Choroid plexus epithelial cell (primary cell): ENCODE measurements at regions not wholly inside any gene's neighbourhood (a gene's known extent, or its start where the extent isn't known, plus 50 kb on each side); places are given as distances from the start of the nearest gene placed in this dataset.

ENCODE experiments used
- DNase-seq: peaks from one replicate; pipeline ENCODE4 v3.0.0-alpha.2; 2010; ENCODE audit warnings: low read depth
- H3K4me3 ChIP-seq: 2 replicates; pipeline ENCODE4 v1.5.1; 2011; ENCODE audit warnings: low read depth, mild to moderate bottlenecking, control low read depth, low read length, moderate library complexity
- TF ChIP-seq, protein P1 (sequence below): conservative IDR thresholded peaks from 2 replicates; pipeline ENCODE4 v1.5.1; 2011; ENCODE audit warnings: low read depth, mild to moderate bottlenecking, control low read depth, inconsistent platforms, low read length, moderate library complexity

DNA sequence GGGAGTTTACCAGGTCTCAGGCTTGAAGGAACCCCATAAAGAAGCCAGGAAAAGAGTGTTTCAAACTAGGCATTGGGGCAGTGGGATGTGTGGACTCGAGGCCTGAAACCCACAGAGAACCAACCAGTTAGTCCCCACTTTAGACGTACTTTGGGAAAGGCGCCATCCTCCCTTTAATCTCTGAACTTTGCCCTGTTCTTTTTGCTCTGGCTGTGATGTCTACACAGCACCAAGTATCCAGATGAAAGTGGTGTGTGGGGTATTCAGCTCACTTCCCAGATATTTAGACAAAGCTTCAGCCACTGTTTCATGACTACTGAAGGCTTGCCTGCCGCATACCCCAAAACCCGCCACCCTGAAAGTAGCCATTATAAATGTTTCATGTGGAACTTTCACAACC, 116.9 kb upstream of the IRX5 start:
- DNase-seq: no peak
- no peak overlapping the region for H3K4me3 ChIP-seq
- TF ChIP-seq, protein P1, sequence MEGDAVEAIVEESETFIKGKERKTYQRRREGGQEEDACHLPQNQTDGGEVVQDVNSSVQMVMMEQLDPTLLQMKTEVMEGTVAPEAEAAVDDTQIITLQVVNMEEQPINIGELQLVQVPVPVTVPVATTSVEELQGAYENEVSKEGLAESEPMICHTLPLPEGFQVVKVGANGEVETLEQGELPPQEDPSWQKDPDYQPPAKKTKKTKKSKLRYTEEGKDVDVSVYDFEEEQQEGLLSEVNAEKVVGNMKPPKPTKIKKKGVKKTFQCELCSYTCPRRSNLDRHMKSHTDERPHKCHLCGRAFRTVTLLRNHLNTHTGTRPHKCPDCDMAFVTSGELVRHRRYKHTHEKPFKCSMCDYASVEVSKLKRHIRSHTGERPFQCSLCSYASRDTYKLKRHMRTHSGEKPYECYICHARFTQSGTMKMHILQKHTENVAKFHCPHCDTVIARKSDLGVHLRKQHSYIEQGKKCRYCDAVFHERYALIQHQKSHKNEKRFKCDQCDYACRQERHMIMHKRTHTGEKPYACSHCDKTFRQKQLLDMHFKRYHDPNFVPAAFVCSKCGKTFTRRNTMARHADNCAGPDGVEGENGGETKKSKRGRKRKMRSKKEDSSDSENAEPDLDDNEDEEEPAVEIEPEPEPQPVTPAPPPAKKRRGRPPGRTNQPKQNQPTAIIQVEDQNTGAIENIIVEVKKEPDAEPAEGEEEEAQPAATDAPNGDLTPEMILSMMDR: no peak

DNA sequence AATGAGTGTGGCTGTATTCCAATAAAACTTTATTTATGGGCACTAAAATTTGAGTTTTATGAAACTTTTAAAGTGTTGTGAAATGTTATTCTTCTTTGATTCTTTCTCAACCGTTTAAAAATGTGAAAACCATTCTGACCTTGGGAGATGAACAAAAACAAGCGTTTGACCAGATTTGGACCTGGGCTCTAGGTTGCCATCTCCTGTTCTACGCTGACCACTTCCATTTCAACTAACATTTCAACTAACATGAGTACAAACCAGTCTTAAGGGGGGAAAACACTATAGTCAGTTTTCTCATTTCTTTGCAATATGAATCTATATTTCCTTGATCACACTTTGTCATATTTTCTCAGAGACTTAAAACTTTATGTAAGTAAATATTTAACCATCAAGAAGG, 118.4 kb upstream of the IRX5 start:
- TF ChIP-seq, protein P1: peak; percentile 29
- no peak overlapping the region for H3K4me3 ChIP-seq
- peak; percentile 19 for DNase-seq

DNA sequence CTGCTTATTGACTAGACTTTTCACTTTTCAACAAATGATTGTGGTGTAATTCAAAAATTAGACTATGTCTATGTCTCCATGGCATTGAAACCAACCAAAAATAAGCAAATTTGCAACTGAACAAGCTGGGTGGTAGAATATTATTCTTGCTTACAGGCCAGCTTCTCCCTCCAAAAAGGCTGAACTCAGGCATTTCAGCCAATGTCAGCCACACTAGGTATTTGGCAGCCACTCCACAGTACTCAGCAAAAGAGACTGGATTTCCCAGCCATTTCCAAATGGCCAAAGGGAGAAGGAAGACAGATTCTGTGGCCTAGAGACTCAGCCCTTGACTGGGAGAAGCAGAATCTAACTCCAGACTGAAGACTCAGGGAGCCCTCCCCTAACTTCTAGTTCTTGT, 121.8 kb upstream of the IRX5 start:
- DNase-seq: no peak
- TF ChIP-seq, protein P1: no peak
- no peak overlapping the region for H3K4me3 ChIP-seq

- TF ChIP-seq, protein P1: no peak
- H3K4me3 ChIP-seq: no peak overlapping the region
- no peak for DNase-seq
Observed at GRCh38 chr16:54806881-54807360, 123.7 kb upstream of the IRX5 start.

DNA sequence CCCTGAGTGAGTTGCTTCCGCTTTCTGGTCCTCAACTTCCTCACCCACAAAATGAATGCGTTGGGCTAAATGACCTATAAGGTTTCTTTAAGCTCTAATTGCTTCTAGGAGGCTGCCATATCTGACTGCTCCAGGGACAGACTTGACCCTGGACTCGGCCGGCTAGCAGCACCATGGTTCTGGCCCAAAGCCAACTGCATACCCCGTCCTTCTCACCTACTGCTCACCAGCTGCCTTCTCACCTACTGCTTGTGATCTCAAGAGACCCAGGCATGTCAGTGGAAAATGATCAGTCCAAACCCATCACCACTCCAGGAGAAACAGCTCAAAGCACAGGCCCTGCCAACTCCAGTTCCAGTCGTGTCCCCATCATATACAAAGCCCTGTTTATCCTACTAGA, 124.3 kb upstream of the IRX5 start:
- no peak for DNase-seq
- TF ChIP-seq, protein P1: no peak
- no peak overlapping the region for H3K4me3 ChIP-seq

- no peak overlapping the region for H3K4me3 ChIP-seq
- DNase-seq: no peak
Observed at GRCh38 chr16:54805648-54806047, 125.0 kb upstream of the IRX5 start.

More at GRCh38 chr16:54805648-54806047, 125.0 kb upstream of the IRX5 start:
- TF ChIP-seq, protein P1: no peak
